ENCODE measurements at regions not wholly inside any gene's neighbourhood (a gene's known extent, or its start where the extent isn't known, plus 50 kb on each side); places are given as distances from the start of the nearest gene placed in this dataset.
"Not testable (repeated sequence)": the region's sequence is repeated elsewhere in the genome, so short reads cannot be mapped to it uniquely, and the experiment has no call there.

- H3K4me3 ChIP-seq (ENCODE audit: low read length): no peak overlapping the region
- no peak for TF ChIP-seq CTCF (conservative IDR thresholded peaks at IDR 0.05; ENCODE audit: low read length)
- no peak for DNase-seq (ENCODE audit: low read depth)
Observed at GRCh38 chr10:2334575-2334974, 597.2 kb upstream of the ADARB2 start.

GRCh38 chr10:2329082-2329481, 591.8 kb upstream of the ADARB2 start:
- H3K4me3 ChIP-seq (ENCODE audit: low read length): no peak overlapping the region
- no peak for TF ChIP-seq CTCF (conservative IDR thresholded peaks at IDR 0.05; ENCODE audit: low read length)
- no peak for DNase-seq (ENCODE audit: low read depth)

- no peak for DNase-seq (ENCODE audit: low read depth)
- no peak overlapping the region for H3K4me3 ChIP-seq (ENCODE audit: low read length)
- no peak for TF ChIP-seq CTCF (conservative IDR thresholded peaks at IDR 0.05; ENCODE audit: low read length)
Observed at GRCh38 chr10:2326411-2326810, 589.1 kb upstream of the ADARB2 start.

DNA sequence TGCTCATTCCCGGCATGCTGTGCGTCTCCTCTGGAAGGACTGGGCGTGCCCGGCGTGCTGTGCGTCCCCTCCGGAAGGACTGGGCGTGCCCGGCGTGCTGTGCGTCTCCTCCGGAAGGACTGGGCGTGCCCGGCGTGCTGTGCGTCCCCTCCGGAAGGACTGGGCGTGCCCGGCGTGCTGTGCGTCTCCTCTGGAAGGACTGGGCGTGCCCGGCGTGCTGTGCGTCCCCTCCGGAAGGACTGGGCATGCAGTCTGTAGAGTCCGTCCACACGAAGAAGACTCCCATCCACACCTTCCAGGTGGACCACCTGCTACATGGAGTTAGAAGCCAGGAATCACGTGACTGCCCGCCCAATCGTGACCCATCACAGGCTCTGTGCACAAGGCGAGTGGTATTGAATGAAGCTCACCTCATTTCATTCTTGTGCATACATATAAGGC, 577.7 kb upstream of the ADARB2 start:
- DNase-seq (ENCODE audit: low read depth); H3K4me3 ChIP-seq (ENCODE audit: low read length): not testable (repeated sequence)

GRCh38 chr10:2306081-2306480, 568.8 kb upstream of the ADARB2 start:
- no peak for DNase-seq (ENCODE audit: low read depth)
- TF ChIP-seq CTCF (conservative IDR thresholded peaks at IDR 0.05; ENCODE audit: low read length): no peak
- no peak overlapping the region for H3K4me3 ChIP-seq (ENCODE audit: low read length)

DNA sequence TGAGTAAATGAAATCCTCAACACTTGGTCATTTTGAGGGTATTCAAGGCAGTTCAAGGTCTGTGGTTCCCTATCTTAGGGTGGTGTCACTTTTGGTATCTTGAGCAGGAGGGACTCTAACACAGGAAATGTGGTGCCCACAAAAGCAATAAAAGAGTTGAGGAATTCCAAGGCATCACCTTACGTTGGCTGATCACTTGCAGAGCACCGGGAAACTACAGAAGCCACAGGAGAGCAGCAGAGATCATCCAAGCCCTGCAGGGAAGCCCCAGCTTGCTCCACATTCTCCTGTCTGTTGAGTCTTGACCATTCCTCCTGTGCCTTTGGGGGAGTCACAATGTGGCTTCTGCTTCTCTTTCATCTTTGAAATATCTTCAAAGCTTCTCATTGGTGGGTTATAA, 565.8 kb upstream of the ADARB2 start:
- no peak for TF ChIP-seq CTCF (conservative IDR thresholded peaks at IDR 0.05; ENCODE audit: low read length)
- DNase-seq (ENCODE audit: low read depth): no peak
- H3K4me3 ChIP-seq (ENCODE audit: low read length): no peak overlapping the region

DNA sequence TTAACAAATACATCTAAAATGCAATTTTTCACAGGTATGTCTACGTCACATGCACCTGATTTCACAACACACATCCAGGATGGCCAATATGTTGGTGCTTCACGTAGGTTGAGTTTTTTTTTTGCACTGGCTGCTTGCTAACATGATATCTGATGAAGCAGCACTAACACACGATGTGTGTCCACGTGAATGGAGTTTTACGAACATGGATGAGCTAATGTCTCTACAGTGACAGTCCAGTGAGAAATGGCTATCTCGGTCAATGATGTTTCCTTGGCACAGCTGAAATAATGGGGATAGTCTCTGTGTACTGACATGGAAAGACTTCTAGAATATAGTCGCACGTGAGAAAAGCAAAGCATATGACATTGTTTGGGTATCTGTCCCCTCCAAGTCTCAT, 563.9 kb upstream of the ADARB2 start:
- no peak for DNase-seq (ENCODE audit: low read depth)
- no peak overlapping the region for H3K4me3 ChIP-seq (ENCODE audit: low read length)
- TF ChIP-seq CTCF (conservative IDR thresholded peaks at IDR 0.05; ENCODE audit: low read length): no peak

DNA sequence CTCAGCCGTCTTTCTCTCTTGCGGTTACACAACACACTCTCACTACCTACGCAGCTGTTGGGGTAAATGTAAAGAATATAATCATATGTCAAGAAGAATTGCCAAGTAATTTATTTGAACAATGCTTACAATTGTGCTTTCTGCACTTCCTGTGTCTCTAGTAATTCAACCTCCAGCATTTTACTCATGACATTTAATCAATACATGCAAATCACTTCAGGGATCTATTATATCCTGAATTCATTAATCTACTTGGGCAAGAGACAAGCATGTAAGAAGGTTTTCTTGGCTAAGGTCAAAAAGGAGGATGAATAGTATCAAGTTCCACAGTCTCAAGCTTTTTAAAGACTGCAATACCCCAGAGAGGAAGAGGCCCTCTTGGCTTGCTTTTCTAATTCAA, 562.9 kb upstream of the ADARB2 start:
- H3K4me3 ChIP-seq (ENCODE audit: low read length): no peak overlapping the region
- no peak for TF ChIP-seq CTCF (conservative IDR thresholded peaks at IDR 0.05; ENCODE audit: low read length)
- DNase-seq (ENCODE audit: low read depth): no peak

Measured in AG10803 (cell line).